ENCODE measurements at regions not wholly inside any gene's neighbourhood (a gene's known extent, or its start where the extent isn't known, plus 50 kb on each side); places are given as distances from the start of the nearest gene placed in this dataset.

DNA sequence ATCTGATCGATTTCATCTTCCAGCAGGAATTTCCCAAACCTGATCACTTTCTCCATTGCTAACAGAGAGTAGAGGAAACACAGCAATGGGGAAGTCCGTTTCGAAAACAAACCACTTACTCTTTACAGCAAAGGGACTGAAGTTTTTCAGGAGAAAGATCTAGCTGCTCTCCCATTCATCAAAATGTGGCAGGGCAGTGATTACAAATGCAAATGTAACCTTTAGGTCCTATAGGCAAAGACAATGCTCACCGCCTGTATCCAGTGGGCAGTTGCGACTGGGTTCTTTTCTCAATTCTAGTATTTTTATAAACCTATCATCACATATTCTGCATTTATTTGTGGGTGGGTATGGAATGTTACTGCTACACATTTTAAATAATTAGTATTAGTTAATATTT is 218.0 kb upstream of the ZFHX3 start:
- Histone ChIP-seq H3K27me3 (ENCODE audit: insufficient read depth, low read depth, severe bottlenecking) (peaks cover 23% of the 10 kb centered on the region), H3K27ac (no peak overlapping the region)

DNA sequence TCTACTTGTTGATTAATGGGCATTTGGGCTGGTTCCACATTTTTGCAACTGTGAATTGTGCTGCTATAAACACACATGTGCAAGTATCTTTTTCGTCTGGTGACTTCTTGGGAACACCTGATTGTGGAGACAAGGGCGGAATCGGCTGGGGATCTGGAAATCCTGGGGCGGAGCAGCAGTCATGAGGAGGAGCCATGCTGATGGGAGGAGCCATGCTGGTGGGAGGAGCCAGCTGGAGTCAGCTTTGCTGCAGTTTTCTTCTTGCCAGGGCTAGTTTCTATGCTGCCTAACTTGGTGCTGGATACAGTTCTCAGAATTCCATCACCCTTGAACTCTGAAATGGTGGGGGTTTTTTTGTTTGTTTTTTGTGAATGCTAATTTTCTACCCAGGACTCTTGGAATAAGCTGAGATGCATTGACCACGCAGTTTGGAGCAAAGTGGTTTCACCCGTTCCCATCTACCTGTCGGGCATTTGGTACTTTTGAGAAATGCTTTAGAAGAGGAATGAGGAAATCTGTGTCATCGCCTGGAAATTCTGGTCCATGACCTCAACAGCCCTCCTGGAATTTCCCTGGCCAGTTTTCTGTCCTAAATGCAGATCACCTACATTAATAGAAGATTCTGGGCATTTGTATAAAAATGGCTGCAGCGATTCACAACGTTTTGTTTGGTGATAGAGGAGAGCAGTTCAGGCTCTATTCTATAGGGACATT is 217.4 kb upstream of the ZFHX3 start:
- no peaks in the 10 kb centered on the region for H3K9me3 ChIP-seq (ENCODE audit: severe bottlenecking)
- no peak for DNase-seq
- H3K36me3 ChIP-seq: no peaks in the 10 kb centered on the region
- no peak overlapping the region for H3K27ac ChIP-seq
- H3K4me3 ChIP-seq (ENCODE audit: low read depth, low read length): no peak overlapping the region
- peaks cover 20% of the 10 kb centered on the region for H3K27me3 ChIP-seq (ENCODE audit: insufficient read depth, low read depth, severe bottlenecking)
- TF ChIP-seq, protein P1, sequence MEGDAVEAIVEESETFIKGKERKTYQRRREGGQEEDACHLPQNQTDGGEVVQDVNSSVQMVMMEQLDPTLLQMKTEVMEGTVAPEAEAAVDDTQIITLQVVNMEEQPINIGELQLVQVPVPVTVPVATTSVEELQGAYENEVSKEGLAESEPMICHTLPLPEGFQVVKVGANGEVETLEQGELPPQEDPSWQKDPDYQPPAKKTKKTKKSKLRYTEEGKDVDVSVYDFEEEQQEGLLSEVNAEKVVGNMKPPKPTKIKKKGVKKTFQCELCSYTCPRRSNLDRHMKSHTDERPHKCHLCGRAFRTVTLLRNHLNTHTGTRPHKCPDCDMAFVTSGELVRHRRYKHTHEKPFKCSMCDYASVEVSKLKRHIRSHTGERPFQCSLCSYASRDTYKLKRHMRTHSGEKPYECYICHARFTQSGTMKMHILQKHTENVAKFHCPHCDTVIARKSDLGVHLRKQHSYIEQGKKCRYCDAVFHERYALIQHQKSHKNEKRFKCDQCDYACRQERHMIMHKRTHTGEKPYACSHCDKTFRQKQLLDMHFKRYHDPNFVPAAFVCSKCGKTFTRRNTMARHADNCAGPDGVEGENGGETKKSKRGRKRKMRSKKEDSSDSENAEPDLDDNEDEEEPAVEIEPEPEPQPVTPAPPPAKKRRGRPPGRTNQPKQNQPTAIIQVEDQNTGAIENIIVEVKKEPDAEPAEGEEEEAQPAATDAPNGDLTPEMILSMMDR (IDR thresholded peaks at IDR 0.05; ENCODE audit: low read depth, low read length): no peak

More for the DNA sequence above, 218.0 kb upstream of the ZFHX3 start:
- DNase-seq: no peak
- Histone ChIP-seq H3K9me3 (ENCODE audit: severe bottlenecking) (no peaks in the 10 kb centered on the region), H3K4me3 (ENCODE audit: low read depth, low read length) (no peak overlapping the region), H3K36me3 (no peaks in the 10 kb centered on the region)
- TF ChIP-seq, protein P1 (IDR thresholded peaks at IDR 0.05; ENCODE audit: low read depth, low read length): no peak

DNA sequence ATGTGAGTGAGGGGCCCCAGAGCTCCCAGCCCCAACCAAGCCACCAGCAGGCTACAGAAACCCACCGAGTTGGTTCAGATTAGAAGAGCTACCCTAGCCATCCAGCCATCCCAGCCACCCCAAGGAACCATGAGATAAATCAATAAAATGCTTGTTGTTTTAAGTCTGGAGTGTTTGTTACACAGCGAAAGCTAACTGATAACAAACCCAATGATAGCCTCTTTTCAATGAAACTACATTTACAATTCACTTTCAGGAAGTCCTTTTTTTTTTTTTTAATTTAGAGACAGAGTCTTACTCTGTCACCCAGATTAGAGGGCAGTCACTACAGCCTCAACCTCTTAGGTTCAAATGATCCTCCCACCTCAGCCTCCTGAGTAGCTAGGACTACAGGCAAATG is 215.0 kb upstream of the ZFHX3 start:
- Histone ChIP-seq H3K36me3 (no peaks in the 10 kb centered on the region), H3K9me3 (ENCODE audit: severe bottlenecking) (no peaks in the 10 kb centered on the region), H3K4me3 (ENCODE audit: low read depth, low read length) (no peak overlapping the region), H3K27ac (no peak overlapping the region), H3K27me3 (ENCODE audit: insufficient read depth, low read depth, severe bottlenecking) (peaks cover 14% of the 10 kb centered on the region)
- no peak for DNase-seq
- TF ChIP-seq, protein P1 (IDR thresholded peaks at IDR 0.05; ENCODE audit: low read depth, low read length): no peak

DNA sequence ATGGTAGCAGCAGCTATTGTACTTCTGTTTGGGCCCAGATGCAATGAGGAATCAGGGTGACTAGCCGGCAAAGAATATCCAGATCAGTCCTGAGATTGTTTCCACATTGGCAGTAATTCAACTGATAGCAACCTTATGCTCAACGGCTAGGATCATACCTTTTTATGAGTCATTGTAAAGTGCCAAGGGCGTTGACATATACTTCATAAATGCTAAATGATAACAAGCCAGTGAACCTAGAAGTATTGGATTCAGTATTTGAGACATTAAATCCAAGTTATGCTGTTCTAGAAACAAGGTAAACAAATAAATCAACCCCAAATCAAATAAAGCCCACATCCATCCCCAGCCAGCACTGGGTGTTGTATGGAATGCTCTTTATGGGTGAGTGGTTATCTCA is 207.1 kb upstream of the ZFHX3 start:
- no peaks in the 10 kb centered on the region for H3K36me3 ChIP-seq
- no peaks in the 10 kb centered on the region for H3K9me3 ChIP-seq (ENCODE audit: severe bottlenecking)
- H3K4me3 ChIP-seq (ENCODE audit: low read depth, low read length): no peak overlapping the region
- TF ChIP-seq, protein P1 (IDR thresholded peaks at IDR 0.05; ENCODE audit: low read depth, low read length): no peak
- H3K27me3 ChIP-seq (ENCODE audit: insufficient read depth, low read depth, severe bottlenecking): peaks cover 21% of the 10 kb centered on the region
- no peak overlapping the region for H3K27ac ChIP-seq
- no peak for DNase-seq

DNA sequence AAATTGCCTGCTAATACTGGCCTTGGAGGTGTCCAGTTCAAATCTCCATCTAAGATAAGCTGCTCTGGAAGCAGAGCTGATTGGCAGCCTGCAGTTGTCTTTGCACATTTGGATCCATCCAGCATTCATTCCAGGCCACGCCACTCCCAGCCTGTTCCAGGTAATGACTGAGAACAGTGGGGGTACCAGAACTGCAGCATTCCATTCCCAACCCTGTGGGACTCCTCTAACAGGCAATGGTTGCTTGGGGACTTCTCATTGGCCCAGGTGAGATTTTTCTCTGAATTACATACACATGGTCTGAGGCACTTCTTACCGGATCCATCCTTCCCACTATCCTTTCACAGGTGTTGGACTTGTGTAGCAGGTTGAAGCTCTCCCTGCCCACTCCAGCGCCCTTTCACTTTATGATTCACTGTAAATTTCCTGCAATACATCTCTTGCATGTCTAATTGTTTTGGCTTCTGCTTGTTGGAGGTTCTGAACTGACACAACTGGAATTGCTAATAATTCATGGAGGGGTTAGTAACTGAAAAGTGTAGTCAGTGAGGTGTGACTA is 206.1 kb upstream of the ZFHX3 start:
- no peak for DNase-seq
- Histone ChIP-seq H3K27me3 (ENCODE audit: insufficient read depth, low read depth, severe bottlenecking) (peaks cover 24% of the 10 kb centered on the region), H3K36me3 (no peaks in the 10 kb centered on the region), H3K9me3 (ENCODE audit: severe bottlenecking) (no peaks in the 10 kb centered on the region), H3K4me3 (ENCODE audit: low read depth, low read length) (no peak overlapping the region), H3K27ac (no peak overlapping the region)
- TF ChIP-seq, protein P1 (IDR thresholded peaks at IDR 0.05; ENCODE audit: low read depth, low read length): no peak
